ENCODE measurements at regions not wholly inside any gene's neighbourhood (a gene's known extent, or its start where the extent isn't known, plus 50 kb on each side); places are given as distances from the start of the nearest gene placed in this dataset.

DNA sequence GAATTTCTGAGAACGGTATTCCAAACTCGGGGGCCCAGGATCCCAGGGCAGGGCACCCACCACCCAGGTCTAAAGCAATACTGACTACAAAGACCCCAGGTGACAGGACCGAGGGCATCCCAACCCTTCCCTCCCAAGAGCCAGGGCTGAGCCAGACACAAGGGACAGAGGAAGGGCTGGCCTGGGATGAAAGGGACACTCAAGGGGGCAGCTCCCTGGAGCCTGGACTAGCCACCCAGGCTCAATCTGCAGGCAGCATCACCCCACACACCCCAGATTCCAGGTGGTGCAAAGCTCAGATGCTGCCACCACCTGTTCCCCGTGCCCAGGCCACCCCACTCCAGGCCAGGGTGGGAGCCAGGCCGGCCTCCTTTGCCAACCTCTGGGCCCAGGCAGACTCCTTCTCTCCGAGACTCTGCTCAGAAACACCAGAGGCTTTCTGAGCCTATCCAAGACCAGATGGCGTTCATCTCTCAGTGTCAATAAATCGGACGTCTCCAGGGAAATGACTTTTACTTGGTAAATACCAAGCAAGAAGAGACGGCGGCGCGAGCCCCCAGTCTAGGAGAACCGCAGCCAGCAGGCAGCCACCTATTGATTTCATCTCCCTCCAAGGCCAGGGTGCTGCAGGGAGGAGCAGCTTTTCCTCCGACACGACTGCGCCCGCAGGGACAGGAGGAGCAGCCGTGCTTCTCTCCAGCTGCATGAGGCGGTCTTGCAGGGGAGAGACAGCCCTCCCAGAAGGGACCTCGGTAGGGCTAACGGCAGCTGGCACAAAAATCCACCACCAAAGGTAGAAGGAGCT lies 94.1 kb upstream of the ADAMTS2 start:
- no peak overlapping the region for H3K4me3 ChIP-seq (ENCODE audit: low read depth, low read length)
- H3K4me1 ChIP-seq (ENCODE audit: control insufficient read depth, insufficient read depth, low read length, unreplicated experiment): no peaks in the 10 kb centered on the region
- no peaks in the 10 kb centered on the region for H3K79me2 ChIP-seq (ENCODE audit: control insufficient read depth, insufficient read depth, low read length, unreplicated experiment)
- H3K36me3 ChIP-seq (ENCODE audit: insufficient read depth, low read length): no peaks in the 10 kb centered on the region
- H3K27me3 ChIP-seq (ENCODE audit: insufficient read depth, low read length): peaks cover 9% of the 10 kb centered on the region; the same call in 1 of the 2 replicates
- no peak overlapping the region for H2AFZ ChIP-seq (ENCODE audit: low read length, unreplicated experiment)
- H3K27ac ChIP-seq (ENCODE audit: low read depth, low read length): no peak overlapping the region

DNA sequence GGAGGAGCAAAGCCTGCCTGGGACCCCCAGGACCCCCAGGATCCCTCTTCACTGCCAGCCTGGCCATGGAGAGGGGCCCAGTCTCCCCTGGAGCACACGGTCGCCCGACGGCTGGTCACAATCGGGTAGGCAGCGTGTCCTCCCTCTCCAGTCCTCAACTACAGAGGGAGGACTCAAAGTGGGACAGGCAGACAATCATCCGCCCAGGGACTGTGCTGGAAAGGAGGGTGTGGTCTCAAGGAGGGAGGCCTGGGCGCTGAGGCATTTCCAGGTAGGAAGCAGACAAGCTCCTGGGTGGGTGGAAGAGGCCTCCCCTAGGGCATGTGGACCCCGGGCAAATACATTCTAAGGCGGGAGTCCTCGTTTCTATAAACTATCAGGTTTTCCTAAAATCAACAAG lies 93.2 kb upstream of the ADAMTS2 start:
- Histone ChIP-seq H3K36me3 (ENCODE audit: insufficient read depth, low read length) (no peaks in the 10 kb centered on the region), H3K4me1 (ENCODE audit: control insufficient read depth, insufficient read depth, low read length, unreplicated experiment) (no peaks in the 10 kb centered on the region), H3K27ac (ENCODE audit: low read depth, low read length) (no peak overlapping the region), H2AFZ (ENCODE audit: low read length, unreplicated experiment) (no peak overlapping the region), H3K27me3 (ENCODE audit: insufficient read depth, low read length) (peaks cover 9% of the 10 kb centered on the region; the same call in 1 of the 2 replicates), H3K4me3 (ENCODE audit: low read depth, low read length) (no peak overlapping the region), H3K79me2 (ENCODE audit: control insufficient read depth, insufficient read depth, low read length, unreplicated experiment) (no peaks in the 10 kb centered on the region)

DNA sequence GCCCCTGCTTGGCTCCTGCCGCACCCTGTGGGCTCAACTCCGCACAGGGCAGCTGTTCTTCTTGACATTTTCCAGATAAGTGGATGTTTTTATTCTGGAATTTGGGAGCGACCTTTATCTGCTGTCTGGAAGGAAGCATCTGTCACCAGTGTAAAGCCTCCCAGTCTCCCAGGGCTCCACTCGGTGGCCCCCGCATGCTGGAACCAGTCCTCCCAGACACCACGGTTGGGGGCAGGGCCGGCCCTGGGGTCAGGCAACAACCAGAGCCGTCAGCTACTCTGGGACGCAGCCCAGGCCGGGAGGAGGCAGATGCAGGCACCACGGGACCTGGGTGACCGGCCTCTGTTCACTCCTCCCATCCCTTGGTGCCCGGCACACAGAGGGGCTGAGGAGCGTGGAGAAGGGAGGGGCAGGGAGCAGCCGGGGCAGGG lies 92.8 kb upstream of the ADAMTS2 start:
- Histone ChIP-seq H2AFZ (ENCODE audit: low read length, unreplicated experiment) (no peak overlapping the region), H3K79me2 (ENCODE audit: control insufficient read depth, insufficient read depth, low read length, unreplicated experiment) (no peaks in the 10 kb centered on the region), H3K4me1 (ENCODE audit: control insufficient read depth, insufficient read depth, low read length, unreplicated experiment) (no peaks in the 10 kb centered on the region), H3K36me3 (ENCODE audit: insufficient read depth, low read length) (no peaks in the 10 kb centered on the region), H3K27ac (ENCODE audit: low read depth, low read length) (no peak overlapping the region), H3K4me3 (ENCODE audit: low read depth, low read length) (no peak overlapping the region), H3K27me3 (ENCODE audit: insufficient read depth, low read length) (peaks cover 9% of the 10 kb centered on the region)

DNA sequence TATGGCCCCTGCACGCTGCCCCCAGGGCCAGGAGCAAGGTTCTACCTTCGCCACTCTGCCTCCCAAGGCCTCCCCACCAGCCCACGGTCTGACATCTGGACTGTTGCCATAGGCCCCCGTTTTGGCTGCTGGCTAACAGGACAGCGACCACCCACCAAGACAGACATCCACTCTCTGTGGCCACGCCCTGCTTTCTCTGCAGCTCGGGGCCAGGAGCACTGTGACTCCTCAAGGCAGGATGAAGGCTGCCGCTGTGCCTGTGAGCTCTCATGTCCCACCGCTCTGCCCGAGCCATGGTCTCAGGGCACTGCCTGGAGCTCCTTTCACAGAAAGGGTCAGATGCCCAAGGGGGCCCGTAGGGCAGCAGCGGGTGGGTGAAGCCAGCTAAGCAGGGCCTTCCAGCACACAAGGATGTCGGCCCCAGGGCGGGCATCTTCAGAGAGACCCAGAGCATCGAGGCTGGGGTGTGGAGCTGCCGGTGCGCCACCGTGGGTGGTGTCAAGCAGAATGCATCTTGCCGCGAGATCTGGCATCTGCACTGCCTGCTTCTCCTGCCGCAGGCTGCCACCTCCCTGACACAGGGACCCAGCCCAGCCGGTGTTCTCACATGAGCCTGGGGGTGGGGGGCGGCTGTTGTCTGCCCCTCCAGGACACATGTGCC lies 92.2 kb upstream of the ADAMTS2 start:
- Histone ChIP-seq H3K79me2 (ENCODE audit: control insufficient read depth, insufficient read depth, low read length, unreplicated experiment) (no peaks in the 10 kb centered on the region), H3K4me3 (ENCODE audit: low read depth, low read length) (no peak overlapping the region), H3K27ac (ENCODE audit: low read depth, low read length) (no peak overlapping the region), H3K36me3 (ENCODE audit: insufficient read depth, low read length) (no peaks in the 10 kb centered on the region), H3K27me3 (ENCODE audit: insufficient read depth, low read length) (peaks cover 9% of the 10 kb centered on the region), H3K4me1 (ENCODE audit: control insufficient read depth, insufficient read depth, low read length, unreplicated experiment) (no peaks in the 10 kb centered on the region), H2AFZ (ENCODE audit: low read length, unreplicated experiment) (no peak overlapping the region)

DNA sequence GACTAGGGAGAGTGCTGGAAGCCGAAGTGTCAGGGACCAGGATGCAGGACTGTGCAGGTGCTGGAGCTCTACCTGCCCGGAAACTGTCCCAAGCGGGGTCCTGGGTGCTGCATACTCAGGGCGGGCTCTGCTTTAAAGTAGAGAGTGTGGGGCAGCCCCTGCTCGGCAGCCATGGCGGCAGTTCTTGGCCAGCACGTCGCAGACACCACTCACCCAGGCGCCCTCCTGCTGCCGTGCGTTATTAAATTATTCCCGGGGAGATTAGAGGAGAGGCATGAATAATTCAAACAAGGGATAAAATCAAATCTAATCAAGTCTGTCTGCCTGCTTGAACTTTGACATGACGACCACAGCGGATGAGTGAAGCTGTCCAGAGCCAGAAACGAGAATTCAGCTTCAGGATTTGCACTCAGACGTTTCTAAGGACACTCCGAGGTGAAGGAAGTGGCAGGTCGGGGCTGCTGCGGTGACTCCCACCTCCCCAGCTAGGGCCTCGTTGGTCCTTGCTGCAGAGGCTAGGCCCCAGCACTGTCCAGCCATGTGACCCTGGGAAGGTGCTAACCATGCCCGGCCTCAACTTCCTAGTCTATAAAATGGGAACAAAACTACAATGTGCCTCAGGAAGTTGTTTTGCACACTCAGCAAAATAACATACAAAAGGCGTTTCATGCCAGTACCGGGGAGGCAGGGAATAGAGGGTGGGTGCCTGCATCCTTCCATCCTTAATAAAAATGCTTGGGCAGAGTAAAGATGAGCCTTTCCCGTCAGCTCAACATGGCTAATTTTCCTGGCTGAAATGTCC lies 91.3 kb upstream of the ADAMTS2 start:
- no peaks in the 10 kb centered on the region for H3K36me3 ChIP-seq (ENCODE audit: insufficient read depth, low read length)
- peaks cover 9% of the 10 kb centered on the region for H3K27me3 ChIP-seq (ENCODE audit: insufficient read depth, low read length)
- no peak overlapping the region for H2AFZ ChIP-seq (ENCODE audit: low read length, unreplicated experiment)
- H3K4me1 ChIP-seq (ENCODE audit: control insufficient read depth, insufficient read depth, low read length, unreplicated experiment): no peaks in the 10 kb centered on the region
- no peak overlapping the region for H3K27ac ChIP-seq (ENCODE audit: low read depth, low read length)
- H3K4me3 ChIP-seq (ENCODE audit: low read depth, low read length): no peak overlapping the region
- H3K79me2 ChIP-seq (ENCODE audit: control insufficient read depth, insufficient read depth, low read length, unreplicated experiment): no peaks in the 10 kb centered on the region

DNA sequence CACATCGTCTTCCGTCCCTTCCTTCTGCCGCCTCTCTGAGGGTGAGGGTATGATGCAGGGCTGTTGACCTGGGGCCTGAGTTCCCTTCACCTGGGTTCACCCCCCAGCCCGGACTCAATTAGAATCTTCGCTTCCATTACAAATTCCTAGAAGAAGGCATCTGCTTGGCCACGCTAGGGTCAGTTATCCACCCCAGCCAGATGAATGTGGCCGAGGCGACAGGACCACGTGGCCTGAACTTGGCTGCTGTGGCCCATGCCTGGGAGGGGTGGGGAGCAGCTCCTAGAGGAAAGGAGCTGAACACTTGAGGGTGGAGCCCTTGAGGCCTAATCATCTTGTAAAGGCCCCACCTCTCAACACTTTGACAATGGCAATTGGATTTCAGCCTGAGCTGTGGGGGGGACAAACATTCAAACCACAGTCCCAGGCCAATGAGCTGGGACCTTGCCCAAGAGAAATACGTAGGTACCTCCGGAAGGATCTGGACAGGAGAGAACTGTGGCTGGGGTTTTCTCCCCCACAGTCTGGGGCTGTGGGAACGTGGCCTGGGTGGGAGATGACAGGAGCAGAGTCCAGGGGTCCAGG lies 90.6 kb upstream of the ADAMTS2 start:
- H3K4me1 ChIP-seq (ENCODE audit: control insufficient read depth, insufficient read depth, low read length, unreplicated experiment): no peaks in the 10 kb centered on the region

DNA sequence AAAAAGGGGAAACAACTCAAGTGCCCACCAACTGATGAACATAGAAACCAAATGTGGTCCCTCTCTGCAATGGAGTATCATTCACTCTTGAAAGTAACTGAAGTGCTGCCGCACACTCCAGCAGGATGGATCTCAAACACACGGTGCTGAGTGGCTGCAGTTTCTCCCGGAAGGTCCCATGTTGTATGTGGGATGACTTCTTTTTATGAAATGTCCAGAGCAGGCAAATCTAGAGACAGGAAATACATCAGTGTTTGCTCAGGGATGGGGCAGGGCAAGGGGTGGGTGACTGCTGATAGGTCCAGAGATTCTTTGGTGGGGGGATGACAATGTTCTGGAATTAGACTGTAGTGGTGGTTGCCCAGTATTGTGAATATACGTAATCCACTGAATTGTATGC lies 89.9 kb upstream of the ADAMTS2 start:
- Histone ChIP-seq H3K79me2 (ENCODE audit: control insufficient read depth, insufficient read depth, low read length, unreplicated experiment) (no peaks in the 10 kb centered on the region), H3K36me3 (ENCODE audit: insufficient read depth, low read length) (no peaks in the 10 kb centered on the region), H2AFZ (ENCODE audit: low read length, unreplicated experiment) (no peak overlapping the region), H3K4me3 (ENCODE audit: low read depth, low read length) (no peak overlapping the region), H3K4me1 (ENCODE audit: control insufficient read depth, insufficient read depth, low read length, unreplicated experiment) (no peaks in the 10 kb centered on the region), H3K27ac (ENCODE audit: low read depth, low read length) (no peak overlapping the region), H3K27me3 (ENCODE audit: insufficient read depth, low read length) (peaks cover 9% of the 10 kb centered on the region)

More for the DNA sequence above, 90.6 kb upstream of the ADAMTS2 start:
- H2AFZ ChIP-seq (ENCODE audit: low read length, unreplicated experiment): no peak overlapping the region
- no peak overlapping the region for H3K27ac ChIP-seq (ENCODE audit: low read depth, low read length)
- H3K36me3 ChIP-seq (ENCODE audit: insufficient read depth, low read length): no peaks in the 10 kb centered on the region
- peaks cover 9% of the 10 kb centered on the region for H3K27me3 ChIP-seq (ENCODE audit: insufficient read depth, low read length)
- H3K79me2 ChIP-seq (ENCODE audit: control insufficient read depth, insufficient read depth, low read length, unreplicated experiment): no peaks in the 10 kb centered on the region
- H3K4me3 ChIP-seq (ENCODE audit: low read depth, low read length): no peak overlapping the region

DNA sequence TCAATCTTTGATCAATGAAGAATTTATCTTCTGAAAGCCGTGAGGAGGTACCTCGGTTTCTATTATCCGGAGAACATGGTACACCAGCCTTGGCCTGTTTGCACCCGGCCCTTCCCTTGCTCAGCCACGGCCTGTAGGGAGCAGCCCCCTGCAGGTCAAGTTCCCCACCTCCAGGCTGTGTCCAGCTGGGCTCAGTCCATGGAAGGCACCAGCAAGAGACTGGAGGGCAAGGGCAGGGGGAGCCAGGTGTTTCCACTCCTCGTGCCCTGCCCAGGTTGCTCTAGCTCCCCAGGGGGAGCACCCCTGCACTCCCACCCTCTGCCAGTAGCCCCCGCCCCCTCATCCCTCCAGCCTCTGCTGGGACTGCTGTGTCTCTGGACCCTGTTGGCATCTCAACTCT lies 87.3 kb upstream of the ADAMTS2 start:
- Histone ChIP-seq H3K4me3 (ENCODE audit: low read depth, low read length) (no peak overlapping the region), H3K79me2 (ENCODE audit: control insufficient read depth, insufficient read depth, low read length, unreplicated experiment) (no peaks in the 10 kb centered on the region), H2AFZ (ENCODE audit: low read length, unreplicated experiment) (no peak overlapping the region), H3K27me3 (ENCODE audit: insufficient read depth, low read length) (no peaks in the 10 kb centered on the region; the same call in 1 of the 2 replicates), H3K36me3 (ENCODE audit: insufficient read depth, low read length) (no peaks in the 10 kb centered on the region), H3K4me1 (ENCODE audit: control insufficient read depth, insufficient read depth, low read length, unreplicated experiment) (no peaks in the 10 kb centered on the region), H3K27ac (ENCODE audit: low read depth, low read length) (no peak overlapping the region)

DNA sequence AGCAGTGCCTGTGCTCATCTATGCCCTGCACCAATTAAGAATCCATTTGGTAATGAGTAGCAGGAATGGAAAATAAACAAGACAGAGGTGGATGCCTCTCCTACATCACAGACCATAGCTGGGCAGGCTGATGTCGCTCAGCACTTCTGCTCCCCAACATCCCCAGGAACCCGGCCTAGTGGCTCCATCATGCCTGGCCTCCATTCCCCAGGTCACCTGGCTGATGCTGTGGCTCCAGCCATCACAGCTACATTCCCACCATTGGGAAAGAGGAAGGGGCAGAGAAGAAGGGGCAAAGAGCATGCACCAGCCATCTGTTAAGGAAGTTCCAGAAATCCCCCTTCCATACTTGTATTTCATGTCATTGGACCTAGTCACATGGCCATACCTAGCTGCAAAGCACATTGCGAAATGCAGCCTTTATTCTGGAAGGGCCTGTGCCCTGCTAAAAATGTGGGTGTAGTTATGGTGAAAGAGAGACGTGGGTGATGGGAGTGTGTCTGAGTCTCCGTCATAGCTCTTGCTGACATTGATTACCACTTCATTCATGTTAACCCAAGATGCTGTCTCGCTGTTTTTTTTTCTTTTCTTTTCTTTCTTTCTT lies 86.1 kb upstream of the ADAMTS2 start:
- H3K79me2 ChIP-seq (ENCODE audit: control insufficient read depth, insufficient read depth, low read length, unreplicated experiment): no peaks in the 10 kb centered on the region
- no peak overlapping the region for H3K27ac ChIP-seq (ENCODE audit: low read depth, low read length)
- H3K27me3 ChIP-seq (ENCODE audit: insufficient read depth, low read length): peaks cover under 1% of the 10 kb centered on the region; the same call in 1 of the 2 replicates
- H3K4me1 ChIP-seq (ENCODE audit: control insufficient read depth, insufficient read depth, low read length, unreplicated experiment): no peaks in the 10 kb centered on the region
- no peak overlapping the region for H3K4me3 ChIP-seq (ENCODE audit: low read depth, low read length)
- H2AFZ ChIP-seq (ENCODE audit: low read length, unreplicated experiment): no peak overlapping the region
- no peaks in the 10 kb centered on the region for H3K36me3 ChIP-seq (ENCODE audit: insufficient read depth, low read length)

Measured in ACC112 (cell line).